SH-SY5Y (cell line): ENCODE measurements at regions not wholly inside any gene's neighbourhood (a gene's known extent, or its start where the extent isn't known, plus 50 kb on each side); places are given as distances from the start of the nearest gene placed in this dataset.

Source experiments
- GATA2 ChIP-seq: IDR thresholded peaks from 2 replicates; pipeline ENCODE4 v1.6.1; 2011; ENCODE audit warnings: mild to moderate bottlenecking, low read depth, low read length
- GATA3 ChIP-seq: IDR thresholded peaks from 2 replicates; pipeline ENCODE4 v1.6.1; 2011; ENCODE audit warnings: low read depth, mild to moderate bottlenecking, low read length, moderate library complexity

DNA sequence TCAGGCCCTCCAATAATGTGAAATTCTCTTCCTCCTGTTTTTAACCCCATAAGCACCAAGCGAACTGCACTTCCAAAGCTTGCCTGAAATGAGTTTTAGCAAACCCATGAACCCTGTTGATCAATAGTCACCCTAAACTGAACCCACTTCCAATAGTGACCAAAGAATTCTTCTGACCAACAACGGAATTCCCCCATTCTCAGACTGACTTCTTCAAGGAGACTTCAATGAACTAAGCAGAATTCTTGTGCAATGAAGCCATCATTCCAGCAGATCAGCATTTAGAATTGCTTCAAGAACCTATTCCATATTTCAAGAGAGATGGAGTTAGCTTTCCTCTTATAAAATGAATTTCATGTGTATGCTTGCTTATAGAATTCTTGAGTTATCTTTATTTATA lies 176.9 kb upstream of the FN1 start:
- TF ChIP-seq GATA3 (no peak), GATA2 (no peak)

DNA sequence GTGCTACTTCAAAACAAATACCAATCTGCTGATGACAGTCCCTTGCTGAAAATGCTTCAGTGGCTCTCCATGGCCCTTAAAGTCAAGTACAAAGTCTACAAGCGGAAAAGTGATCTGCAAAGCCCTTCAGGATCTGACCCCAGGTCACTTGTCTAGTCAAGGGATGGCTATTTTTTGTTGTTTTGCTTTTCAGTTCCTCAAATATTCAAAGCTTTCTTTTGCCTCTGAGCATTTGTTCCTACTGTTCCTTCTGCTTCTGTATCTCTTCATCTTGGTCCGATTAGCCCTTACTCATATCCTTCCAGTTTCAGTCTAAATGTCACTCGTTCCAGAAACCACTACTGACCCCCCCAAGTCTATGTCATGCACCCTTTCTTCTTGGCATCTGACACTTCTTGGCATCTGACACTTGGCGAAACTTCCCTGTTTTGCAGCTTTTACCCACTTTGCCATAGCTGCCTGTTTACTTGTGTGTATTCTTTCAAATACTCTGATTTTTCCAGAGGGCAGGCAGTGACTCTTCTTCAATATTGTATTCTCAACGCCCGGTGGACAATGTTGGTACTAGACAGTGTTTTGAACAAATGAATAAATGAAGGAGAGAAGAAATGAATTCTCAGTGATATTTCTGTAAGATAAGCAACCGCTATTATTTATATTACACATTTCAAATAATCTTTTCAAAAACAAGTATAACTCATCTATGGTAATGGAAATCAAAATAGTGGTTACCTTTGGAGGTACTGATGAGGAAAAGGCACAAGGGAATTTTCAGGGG lies 175.9 kb upstream of the FN1 start:
- TF ChIP-seq GATA2 = no peak
- TF ChIP-seq GATA3 = no peak

DNA sequence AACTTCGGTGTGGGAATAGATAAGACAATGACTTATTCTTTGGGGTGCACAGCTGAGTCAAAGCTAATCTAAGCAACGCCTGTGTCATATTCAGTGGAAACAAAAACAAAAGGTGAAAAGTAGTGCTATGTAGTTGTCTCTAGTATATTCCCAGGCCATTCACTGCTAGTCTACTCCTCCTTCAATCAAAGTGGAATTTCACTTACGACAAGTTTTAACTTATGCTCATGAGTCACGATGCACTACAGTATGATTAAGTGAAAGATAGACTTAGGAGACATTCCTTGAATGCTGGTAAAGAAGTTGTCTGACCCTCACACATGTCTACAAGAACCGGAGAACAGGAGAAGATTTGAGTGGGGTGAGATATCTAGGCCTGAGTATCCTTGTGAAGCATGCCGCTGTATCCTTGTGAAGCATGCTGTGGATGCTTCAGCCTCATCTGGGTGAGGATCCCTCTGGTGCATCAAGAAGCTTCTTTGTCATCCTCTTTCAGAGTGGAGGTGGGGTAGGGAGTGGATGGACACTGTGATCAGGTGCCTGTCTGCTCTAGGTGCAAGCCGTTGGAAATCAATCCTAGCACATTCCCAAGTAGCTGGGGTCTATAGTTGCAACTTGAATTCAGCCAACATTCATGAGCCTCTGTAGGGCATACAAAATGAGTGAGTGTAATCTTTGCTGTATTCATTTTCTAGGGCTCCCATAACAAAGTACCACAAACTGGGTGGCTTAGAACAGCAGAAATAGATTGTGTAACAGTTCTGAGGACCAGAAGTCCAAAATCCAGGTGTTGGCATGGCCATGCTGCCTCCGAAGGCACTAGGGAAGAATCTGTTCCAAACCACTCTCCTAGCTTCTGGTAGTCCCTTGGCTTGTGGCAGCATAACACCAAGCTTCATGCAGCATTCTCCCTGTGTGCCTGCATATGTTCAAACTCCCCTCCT lies 173.5 kb upstream of the FN1 start:
- TF ChIP-seq GATA3 = no peak
- TF ChIP-seq GATA2 = no peak

DNA sequence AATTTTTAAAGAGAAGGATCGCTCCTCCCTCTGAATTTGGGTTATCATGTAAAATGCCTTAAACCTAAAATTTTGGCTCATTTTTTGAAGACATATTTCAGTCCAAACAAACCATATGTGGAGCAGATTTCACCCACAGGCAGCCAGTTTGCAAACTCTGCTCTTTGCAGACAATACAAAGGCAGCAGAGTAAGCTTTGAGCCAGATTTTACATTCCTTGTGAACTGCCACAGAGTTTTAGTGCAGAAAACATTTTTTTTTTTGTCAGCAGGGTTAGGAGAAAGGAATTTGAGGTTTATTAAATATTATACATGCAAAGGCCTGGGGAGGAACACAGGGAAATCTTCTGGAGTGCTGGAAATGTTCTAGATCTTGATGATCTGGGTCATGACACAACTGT lies 171.9 kb upstream of the FN1 start:
- TF ChIP-seq GATA3 (no peak), GATA2 (no peak)

DNA sequence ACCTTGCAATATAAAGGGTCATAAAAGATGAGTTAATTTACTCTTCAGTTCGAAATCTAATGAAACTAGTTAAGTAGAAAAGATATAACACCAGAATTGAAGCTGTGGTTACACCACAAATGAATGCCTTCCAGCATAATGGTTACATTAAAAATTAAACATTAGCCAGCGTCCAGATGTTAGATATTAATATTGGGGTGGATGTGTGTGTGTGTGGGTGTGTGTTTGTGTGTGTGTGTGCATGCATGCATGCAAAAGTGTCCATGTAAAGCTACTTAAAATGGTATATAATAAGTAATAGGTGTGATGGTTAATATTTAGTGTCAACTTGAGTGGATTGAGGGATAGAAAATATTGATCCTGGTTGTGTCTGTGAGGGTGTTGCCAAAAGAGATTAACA lies 170.4 kb upstream of the FN1 start:
- TF ChIP-seq GATA3 (no peak), GATA2 (no peak)

DNA sequence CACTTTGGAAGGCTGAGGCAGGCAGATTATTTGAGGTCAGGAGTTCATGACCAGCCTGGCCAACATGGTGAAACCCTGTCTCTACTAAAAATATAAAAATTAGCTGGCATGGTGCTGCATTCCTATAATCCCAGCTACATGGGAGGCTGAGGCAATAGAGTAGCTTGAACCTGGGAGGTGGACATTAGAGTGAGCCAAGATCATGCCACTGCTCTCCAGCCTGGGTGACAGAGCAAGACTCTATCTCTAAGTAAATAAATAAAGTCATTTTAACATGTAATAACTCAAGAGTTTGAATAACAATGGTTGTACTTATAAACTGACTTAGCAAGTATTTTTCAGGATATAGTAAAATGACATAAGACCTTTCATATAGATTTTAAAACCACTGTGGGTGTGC lies 169.3 kb upstream of the FN1 start:
- TF ChIP-seq GATA3 (no peak), GATA2 (no peak)

DNA sequence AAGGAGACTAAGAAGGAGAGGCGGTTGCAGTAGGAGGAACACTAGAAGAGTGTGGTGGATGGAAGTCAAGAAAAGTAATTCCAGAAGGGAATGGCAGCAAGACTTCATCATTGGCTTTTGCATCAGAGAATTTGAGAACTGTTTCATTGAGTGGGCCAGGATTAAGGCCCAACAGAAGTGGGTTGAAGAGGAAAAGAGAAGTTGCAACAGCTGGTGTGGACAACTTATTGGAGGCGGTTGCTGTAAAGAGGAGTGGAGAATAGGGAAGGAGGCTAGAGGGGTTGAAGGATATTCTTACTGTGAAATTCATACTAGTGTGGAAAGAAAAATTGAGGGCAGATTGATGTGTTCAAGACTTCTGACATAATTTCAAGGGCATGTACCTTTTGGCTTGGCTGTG lies 168.7 kb upstream of the FN1 start:
- TF ChIP-seq GATA2 = no peak
- no peak for TF ChIP-seq GATA3

DNA sequence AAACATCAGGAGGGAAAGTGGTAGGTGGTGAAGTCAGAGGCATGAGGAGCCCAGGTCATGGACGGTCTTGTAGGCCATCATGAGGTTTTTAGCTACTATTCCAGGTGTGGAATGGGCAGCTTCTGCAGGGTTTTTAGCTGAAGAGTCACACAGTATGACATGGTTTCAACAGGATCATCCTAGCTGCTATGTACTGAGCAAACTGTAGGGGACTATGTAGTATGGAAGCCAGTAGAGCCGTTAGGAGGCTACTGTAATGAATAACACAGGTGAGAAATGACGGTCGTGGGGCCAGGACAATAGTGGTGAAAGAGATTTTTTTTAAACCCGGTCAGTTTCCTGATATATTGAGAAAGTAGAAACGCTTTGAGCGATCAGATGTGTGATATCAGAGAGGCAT lies 167.6 kb upstream of the FN1 start:
- no peak for TF ChIP-seq GATA2
- no peak for TF ChIP-seq GATA3

DNA sequence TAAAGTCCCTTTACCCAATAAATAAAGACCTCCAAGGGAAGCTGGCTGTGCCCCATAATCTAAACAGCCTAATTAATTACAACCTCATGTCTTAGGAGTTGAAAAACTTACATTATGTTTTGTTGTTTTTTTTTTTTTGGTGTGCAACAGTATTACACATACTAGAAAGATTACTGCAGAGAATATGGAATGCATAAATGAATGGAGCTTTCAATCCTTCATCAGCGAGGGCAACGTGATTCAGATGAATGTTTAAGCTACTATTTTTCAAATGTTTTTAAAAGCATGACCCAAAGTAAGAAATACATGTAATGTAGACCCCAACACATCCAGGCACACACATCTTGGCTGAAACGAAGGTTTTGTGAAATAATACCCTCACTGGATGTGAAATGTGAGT lies 167.1 kb upstream of the FN1 start:
- no peak for TF ChIP-seq GATA2
- TF ChIP-seq GATA3 = no peak

DNA sequence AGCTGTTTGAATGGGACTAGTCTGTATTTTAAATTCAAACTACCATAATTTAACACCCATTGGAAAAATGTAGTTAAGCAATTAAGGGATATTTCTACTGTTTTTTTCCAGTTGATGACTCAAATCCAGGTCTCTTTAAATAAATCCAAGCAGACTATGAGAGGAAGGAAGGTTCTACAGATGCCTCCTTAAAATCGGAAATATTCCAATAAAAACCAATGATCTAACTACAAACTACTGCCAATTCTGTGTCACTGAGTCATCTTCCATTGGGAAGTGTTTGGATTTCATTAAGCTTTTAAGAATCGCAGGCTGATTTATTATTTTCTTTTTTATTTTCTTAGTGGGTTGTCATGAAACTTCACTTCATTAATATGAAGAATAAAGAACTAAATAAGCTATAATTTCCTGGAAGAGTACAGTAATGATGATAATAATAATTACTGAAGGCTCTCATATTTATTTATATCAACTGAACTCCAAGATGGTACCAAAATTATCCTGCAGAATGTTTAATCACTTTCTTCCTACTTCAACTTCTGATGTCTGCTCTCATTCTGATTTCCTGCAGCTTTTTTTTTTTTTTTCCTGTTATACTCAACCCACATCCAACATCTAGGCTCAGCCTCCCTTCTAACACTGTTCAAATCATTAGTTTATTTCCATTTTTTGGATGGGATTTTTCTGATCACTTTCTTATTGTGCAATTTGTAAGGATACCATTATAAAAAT lies 166.3 kb upstream of the FN1 start:
- TF ChIP-seq GATA2 (no peak), GATA3 (no peak)

DNA sequence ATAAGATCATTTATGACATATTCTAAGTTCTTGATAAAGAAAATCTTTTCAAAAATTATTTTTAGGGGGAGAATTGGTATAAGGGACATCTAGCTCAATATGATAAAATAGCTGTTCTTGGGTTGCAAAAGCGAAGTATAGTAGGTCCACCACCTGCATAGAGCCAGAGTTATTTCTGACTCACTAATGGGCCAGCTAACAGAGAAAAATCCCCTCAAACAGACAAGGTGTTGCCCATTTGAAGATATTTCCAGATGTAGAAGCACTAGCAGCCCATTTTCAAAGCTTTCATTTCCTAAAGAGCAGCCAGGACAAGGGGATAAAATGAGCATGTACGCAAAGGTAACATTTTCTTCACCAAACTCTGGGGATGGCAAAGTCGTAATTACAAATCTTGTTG lies 165.7 kb upstream of the FN1 start:
- TF ChIP-seq GATA2 (no peak), GATA3 (no peak)

DNA sequence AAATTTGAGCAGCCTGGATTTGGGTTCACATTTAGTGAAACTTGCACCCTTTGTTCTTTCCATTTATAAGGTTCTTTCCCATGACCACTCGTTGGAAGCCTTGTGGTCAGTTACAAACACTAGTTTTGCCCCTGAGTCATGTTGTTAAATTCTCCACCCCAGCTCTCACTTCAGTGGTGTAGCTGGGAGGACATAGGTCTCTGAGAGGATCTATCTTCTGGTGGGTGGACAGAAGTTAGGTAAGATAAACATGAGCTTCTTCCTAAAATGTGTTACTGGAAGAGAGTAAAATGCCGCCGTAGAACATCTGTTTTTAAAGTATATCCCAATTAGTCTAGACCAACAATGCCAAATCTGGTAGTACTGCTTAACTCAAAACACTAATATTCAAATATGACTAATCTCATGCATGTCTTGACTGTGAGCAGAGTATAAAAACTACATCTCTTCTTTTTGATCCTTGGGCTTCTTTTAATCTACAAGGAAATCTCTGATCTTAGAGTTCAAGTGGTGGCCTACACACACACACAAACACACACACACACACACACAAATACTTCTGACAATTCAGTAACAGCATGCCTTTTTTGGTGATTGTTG lies 162.6 kb upstream of the FN1 start:
- TF ChIP-seq GATA2 (no peak), GATA3 (no peak)

DNA sequence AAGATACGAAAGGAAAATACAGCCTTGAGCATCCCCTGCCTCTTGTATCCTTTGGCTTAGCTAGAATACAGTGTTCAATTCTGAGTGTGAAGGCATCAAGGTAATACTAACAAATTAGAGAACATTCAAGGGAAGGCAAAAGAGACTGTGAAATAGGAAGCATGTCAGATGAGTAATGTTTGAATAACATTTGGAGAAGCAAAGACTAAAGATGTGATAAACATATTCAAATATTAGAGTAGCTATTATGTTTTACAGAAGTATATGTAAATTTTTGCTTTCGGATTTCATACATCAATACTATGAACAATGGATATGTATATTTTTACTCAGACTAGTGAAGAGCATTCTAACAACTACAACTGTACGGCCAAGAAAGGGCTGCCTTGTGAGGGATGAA lies 161.7 kb upstream of the FN1 start:
- no peak for TF ChIP-seq GATA2
- no peak for TF ChIP-seq GATA3

DNA sequence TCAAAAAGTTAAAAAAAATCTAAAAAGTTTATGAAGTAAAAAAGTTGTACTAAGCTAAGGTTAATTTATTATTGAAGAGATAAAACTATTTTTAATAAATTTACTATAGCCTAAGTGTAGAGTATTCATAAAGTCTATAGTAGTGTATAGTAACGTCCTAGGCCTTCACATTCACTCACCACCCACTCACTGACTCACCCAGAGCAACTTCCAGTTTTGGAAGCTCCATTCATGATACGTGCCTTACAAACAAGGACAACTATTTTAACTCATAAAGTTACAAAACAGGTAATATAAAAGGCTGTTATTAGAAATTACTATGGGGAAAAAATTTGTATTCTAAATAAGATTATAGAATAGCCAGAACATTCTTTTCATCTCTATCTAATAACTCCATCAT lies 158.9 kb upstream of the FN1 start:
- TF ChIP-seq GATA3 = no peak
- TF ChIP-seq GATA2 = no peak
